22Rv1 (cell line): ENCODE measurements at regions not wholly inside any gene's neighbourhood (a gene's known extent, or its start where the extent isn't known, plus 50 kb on each side); places are given as distances from the start of the nearest gene placed in this dataset.

Experiments used
- CTCF ChIP-seq: fragments of 450-650 bp; IDR thresholded peaks from 2 replicates; pipeline ENCODE4 v1.5.1; 2017; ENCODE audit warnings: mild to moderate bottlenecking
- ZFX ChIP-seq: fragments of 450-650 bp; IDR thresholded peaks from 2 replicates; pipeline ENCODE4 v1.6.1; 2017; ENCODE audit warnings: antibody characterized with exemption, borderline replicate concordance

GRCh38 chr21:35764077-35764476 lies 296.2 kb downstream of the SETD4 start:
- TF ChIP-seq CTCF (no peak), ZFX (no peak)
